Globus pallidus (tissue), 1 donor: ENCODE measurements at regions not wholly inside any gene's neighbourhood (a gene's known extent, or its start where the extent isn't known, plus 50 kb on each side); places are given as distances from the start of the nearest gene placed in this dataset.
"Not testable (repeated sequence)": the region's sequence is repeated elsewhere in the genome, so short reads cannot be mapped to it uniquely, and the experiment has no call there.

Experiments
- DNase-seq: peaks from one replicate; pipeline ENCODE4 v3.0.0-alpha.2; 2015; ENCODE audit warnings: low spot score

- DNase-seq = no peak
These were observed 192.5 kb downstream of the TECRL start for GRCh38 chr4:64216741-64217140.

DNA sequence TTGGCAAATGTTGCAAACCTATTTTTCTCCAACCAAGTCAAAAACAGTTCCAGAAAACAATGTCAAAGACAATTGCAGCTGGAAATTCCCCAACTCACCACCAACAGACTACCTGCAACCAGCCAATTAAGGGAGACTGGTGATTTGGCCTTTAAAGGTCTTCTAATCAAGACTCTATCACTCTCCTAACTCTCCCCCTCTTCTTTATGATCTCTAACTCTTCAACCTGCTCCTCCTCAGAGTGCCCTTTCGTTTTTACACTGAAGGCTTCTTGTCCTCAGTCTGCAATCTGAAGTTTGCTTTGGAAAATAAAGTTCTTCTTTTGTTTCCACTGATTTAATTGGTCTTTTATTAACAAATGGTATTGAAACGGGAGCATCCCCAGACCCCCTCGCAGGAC lies 203.9 kb downstream of the TECRL start:
- no peak for DNase-seq

DNA sequence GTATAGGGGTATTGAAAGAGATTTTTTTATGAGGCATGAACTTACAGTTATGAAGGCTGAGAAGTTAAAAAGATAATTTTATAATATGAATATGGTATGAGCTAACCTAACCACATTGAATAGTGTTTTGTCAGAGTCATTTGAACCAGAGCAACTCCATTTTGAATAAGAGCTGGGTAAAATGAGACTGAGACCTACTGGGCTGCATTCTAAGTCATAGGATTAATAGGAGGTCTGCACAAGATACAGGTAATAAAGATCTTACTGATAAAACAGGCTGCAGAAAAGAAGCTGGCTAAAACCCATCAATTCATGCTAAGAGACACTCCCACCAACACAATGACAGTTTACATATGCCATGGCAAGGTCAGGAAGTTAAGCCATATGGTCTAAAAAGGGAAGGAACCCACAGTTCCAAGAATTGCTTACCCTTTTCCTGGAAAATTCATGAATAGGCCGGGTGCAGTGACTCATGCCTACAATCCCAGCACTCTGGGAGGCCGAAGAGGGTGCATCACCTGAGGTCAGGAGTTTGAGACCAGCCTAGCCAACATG lies 209.2 kb downstream of the TECRL start:
- DNase-seq = no peak

GRCh38 chr4:64195582-64195981 lies 213.7 kb downstream of the TECRL start:
- DNase-seq = no peak

GRCh38 chr4:64192731-64193412 lies 216.4 kb downstream of the TECRL start:
- DNase-seq = peak; percentile 3

GRCh38 chr4:64174247-64174882 lies 234.9 kb downstream of the TECRL start:
- no peak for DNase-seq

GRCh38 chr4:64166365-64166764 lies 242.9 kb downstream of the TECRL start:
- no peak for DNase-seq

DNA sequence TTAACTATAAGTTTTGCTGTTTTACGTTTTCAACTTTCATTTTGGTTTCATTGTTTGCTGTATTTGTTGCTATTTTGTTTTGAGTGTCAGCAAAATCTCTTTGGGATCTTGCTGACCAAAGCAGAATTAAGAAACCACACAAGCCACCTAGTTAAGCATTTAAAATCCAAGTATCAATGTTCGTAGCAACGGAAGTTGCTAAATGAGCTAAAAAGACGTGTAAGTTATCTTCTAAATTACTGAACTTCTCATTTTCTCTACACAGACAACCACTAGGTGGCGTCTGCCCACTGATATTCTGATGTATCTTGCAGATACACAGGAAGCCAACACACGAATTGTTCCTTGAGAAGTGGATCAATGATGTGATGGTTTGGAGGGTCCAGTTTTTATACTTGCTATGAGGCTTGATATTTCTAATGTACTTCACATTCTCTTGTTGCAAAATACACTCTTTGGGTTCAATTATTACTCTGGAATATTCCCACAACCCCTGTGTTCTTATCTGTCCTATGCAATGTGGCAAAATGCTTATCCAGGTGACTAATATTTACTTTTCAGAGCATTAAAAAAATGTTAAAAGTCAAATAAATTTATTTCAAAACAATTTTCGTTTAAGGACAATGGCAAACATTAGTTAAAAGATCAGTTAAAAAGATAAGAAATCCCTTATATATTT lies 250.5 kb downstream of the TECRL start:
- DNase-seq = peak; percentile 68

GRCh38 chr4:64157397-64157796 lies 251.9 kb downstream of the TECRL start:
- DNase-seq = no peak

GRCh38 chr4:64156253-64156652 lies 253.0 kb downstream of the TECRL start:
- DNase-seq = no peak

GRCh38 chr4:64146030-64146429 lies 263.2 kb downstream of the TECRL start:
- no peak for DNase-seq

DNA sequence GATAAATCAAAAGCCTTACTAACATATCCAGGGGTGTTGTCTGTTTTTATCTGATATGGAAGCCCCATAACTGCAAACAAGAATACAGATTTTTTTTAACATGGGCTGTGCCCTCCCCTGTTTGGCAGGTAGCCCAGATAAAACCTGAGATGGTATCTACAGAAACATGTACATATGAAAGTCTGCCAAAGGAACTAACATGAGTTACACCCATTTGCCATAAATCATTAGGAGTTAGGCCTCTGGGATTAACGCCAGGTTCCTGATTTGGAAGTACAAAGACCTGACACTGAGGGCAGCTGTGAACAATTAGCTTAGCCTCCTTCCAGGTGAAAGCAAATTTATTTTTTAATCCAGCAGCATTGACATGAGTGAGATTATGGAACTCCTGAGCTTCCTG lies 264.3 kb downstream of the TECRL start:
- DNase-seq = no peak

GRCh38 chr4:64130907-64131306 lies 278.3 kb downstream of the TECRL start:
- DNase-seq = no peak

DNA sequence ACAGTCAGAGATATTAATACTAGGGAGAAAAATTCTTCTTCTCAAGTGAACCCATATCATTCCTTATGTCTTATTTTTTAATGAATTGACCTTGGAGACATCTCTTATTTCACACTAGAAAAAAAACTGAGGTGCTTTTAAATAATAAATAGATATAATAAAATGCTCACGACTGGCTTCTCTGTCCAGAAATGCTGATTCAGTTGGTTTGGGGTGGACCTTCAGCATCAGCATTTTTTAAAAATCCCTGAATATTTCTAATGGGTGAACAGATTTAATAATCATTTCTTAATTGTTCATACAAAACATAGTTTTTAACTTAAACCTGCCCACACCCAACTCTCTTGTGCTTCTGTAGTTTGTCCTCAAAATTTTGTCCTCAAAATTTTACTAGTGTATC lies 283.9 kb downstream of the TECRL start:
- DNase-seq = no peak

GRCh38 chr4:64121803-64122202 lies 287.4 kb downstream of the TECRL start:
- DNase-seq = no peak

GRCh38 chr4:64105903-64106302 lies 303.3 kb downstream of the TECRL start:
- DNase-seq = no peak

DNA sequence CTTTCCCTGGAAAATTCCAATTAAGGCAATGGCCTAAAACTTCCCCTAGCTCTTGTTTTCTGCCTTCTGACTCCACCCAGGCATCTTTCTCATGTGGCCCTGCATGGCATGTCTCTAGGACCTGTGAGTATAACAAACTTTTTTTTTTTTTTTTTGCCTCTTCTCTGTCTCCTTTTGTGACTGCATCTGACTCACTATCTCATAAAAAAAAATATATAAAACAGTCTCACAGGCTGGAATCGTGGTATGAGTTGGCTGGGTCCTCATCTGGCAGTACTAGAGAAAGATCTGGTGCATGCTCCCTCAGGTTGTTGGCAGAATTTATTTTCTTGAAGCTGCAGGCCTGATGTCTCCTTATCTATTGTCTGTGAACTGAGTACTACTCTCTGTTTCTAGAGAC lies 313.9 kb downstream of the TECRL start:
- DNase-seq = no peak

GRCh38 chr4:64079316-64079715 lies 329.9 kb downstream of the TECRL start:
- DNase-seq = no peak

GRCh38 chr4:64068096-64068495 lies 341.2 kb downstream of the TECRL start:
- no peak for DNase-seq

DNA sequence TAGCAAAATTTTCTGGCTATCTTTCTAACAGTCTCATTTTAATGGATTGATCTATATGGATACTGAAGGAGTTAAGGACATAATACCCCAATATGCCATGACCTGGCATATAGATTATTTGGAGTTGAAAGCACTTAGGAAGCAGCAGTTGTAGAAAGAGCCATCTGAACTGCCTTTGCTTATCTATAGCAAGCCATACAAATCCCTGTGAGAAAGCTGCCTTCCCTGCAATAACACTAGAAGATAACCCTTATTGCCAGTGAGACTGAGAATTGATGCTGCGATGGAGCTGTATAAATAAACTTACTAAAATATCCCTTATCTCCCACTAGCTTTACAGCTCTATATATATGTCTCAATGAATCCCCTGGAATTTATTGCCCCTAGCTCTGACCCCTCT lies 346.3 kb downstream of the TECRL start:
- DNase-seq = no peak

DNA sequence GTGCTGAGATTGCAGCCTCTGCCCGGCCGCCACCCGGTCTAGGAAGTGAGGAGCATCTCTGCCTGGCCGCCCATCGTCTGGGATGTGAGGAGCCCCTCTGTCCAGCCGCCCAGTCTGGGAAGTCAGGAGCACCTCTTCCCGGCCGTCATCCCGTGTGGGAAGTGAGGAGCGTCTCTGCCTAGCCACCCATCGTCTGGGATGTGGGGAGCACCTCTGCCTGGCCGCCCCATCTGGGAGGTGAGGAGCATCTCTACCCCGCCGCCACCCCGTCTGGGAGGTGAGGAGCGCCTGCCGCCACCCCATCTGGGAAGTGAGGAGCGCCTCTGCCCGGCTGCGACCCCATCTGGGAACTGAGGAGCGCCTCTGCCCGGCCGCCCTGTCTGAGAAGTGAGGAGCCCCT lies 372.2 kb downstream of the TECRL start:
- DNase-seq = not testable (repeated sequence)

GRCh38 chr4:64022560-64022959 lies 386.7 kb downstream of the TECRL start:
- DNase-seq = no peak

DNA sequence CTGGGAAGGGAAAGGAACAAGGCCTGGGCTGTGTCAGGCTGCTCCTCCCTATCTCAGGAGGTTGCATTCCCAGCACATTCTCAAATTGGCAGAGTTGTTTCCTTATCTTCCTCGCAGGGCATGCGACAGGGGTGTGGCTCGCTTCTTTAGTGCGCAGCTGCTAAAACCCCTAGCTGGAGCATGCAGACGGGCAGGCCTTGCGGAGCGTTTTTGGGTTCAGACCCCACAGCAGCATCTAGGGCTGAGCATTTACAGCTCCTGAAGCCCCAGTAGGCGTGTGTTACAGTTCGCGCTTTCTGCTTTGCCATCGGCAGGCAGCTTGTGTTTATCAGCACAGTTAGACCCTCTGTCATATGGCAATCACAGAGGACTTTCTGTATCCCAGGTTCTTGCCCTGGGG lies 392.4 kb downstream of the TECRL start:
- DNase-seq = no peak
